RWPE1 (cell line): ENCODE measurements at regions not wholly inside any gene's neighbourhood (a gene's known extent, or its start where the extent isn't known, plus 50 kb on each side); places are given as distances from the start of the nearest gene placed in this dataset.
"Not testable (repeated sequence)": the region's sequence is repeated elsewhere in the genome, so short reads cannot be mapped to it uniquely, and the experiment has no call there.

ENCODE experiments used
- CTCF ChIA-PET: fragments of 350-600 bp; sonication (Branson Sonifier 250); formaldehyde crosslinking; extraction: SDS; loops from one replicate; lab custom pipeline; 2021; lab: Yijun Ruan, JAX
- POLR2A ChIA-PET: fragments of 400-600 bp; formaldehyde crosslinking; extraction: SDS; loops from one replicate; lab custom pipeline; 2020; ENCODE audit warnings: antibody characterized with exemption; ENCODE audit not compliant: low non-redundant PET; lab: Yijun Ruan, JAX
- DNase-seq: peaks from one replicate; pipeline ENCODE4 v3.0.0; 2012; ENCODE audit warnings: low spot score
- H3K27ac ChIP-seq: fragments of 450-650 bp; 2 replicates; pipeline ENCODE4 v1.5.1; 2017
- CTCF ChIP-seq: fragments of 450-650 bp; conservative IDR thresholded peaks from 2 replicates; pipeline ENCODE4 v1.5.1; 2017; ENCODE audit warnings: low read depth, mild to moderate bottlenecking

DNA sequence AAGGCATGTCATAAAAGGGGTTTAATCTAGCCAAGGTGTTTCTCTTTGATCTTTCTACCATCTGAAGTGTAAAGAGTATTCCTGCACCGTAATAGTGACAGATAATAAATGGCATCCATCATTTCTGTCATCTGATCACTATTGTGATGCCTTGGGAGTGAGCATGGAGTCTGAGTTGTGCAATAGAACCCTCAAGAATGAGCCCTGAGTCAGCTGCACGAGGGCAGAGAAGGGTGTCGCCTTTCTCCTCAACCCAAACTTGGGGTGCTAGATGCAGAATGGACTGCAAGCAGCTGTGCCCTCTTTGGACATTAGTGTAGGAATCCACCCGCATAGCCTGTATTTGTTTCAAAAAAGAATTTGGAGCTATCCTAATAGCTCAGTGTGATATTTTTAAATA is 115.2 kb downstream of the ZNF37A start:
- no peak for DNase-seq
- no peak overlapping the region for H3K27ac ChIP-seq
- CTCF ChIA-PET = no interaction called here
- POLR2A ChIA-PET = no interaction called here
- no peak for TF ChIP-seq CTCF

DNA sequence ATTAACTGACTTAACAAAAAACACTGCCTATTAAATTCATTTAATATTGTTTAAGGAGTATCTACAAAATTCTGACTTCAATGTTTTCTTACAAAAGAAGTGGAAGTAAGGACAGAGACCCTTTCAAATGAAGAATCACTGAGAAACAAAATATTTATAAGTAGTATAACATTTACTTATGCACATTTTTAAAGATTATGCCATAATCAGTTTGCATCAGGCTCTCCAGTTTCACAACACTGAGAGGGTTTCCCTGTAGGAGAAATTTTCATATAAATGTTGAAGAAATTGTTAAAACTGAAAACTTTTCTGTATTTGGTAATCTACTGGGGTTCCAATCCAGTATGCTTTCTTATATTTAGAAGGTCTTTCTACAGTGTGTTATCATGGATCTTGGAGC is 115.6 kb downstream of the ZNF37A start:
- H3K27ac ChIP-seq, DNase-seq, POLR2A ChIA-PET, CTCF ChIA-PET: not testable (repeated sequence)

DNA sequence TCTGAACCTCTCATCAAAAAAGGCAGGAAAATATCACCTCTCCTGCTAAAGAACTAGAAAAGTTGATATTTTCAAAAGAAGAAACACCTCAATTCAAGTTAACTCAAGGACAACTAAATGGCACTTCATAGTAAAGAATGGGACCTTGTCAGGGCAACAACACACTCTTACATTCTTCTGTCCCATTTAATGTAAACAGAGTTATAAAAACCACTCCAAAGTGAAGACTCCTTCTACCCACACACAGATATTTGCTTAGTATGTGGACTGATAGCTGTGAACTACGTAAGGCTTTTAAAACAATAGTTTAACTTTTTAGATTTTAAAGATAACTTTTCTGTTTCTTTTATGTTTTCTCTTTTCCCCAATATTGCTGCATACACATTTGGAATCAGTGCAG is 118.3 kb downstream of the ZNF37A start:
- CTCF ChIA-PET = no interaction called here
- TF ChIP-seq CTCF = no peak
- POLR2A ChIA-PET = no interaction called here
- DNase-seq = no peak
- H3K27ac ChIP-seq = no peak overlapping the region

DNA sequence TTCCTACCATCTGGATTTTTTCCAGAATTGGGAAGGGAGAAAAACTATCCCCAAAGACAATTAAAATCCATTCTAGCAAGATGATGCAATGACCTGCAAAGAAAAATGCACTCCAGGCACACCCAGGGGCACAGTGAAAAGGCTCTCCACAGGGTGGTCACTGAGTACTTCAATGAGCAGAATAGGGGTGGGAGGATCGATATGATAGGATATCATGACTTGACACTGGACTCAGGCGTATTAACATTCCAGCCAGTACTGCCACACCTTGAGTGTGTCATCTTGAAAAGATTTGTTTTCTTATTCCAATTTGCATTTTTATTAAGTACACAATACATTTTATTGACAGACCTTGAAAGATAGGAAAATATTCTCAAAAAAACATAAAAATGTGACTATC is 132.2 kb downstream of the ZNF37A start:
- CTCF ChIA-PET = no interaction called here
- POLR2A ChIA-PET = no interaction called here
- no peak overlapping the region for H3K27ac ChIP-seq
- TF ChIP-seq CTCF = no peak
- DNase-seq = no peak

DNA sequence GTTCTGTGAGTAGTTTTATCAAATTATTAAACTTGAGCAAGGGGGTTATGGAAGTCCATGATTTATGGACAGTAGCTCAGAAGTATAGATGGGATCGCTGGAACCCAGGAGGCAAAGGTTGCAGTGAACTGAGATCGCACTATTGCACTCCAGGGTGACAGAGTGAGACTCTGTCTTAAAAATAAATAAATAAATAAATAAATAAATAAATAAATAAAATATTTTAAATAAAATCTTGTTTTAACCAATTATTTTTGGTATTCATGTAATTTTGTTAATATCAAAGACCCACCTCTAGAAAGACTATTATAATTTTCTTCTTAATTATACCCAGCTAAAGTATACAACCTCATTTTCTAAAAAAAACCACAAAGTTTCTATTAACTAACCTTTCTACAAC is 134.3 kb downstream of the ZNF37A start:
- CTCF ChIA-PET = interaction anchor here (0.6 kb wide), 1 partner anchor 34 kb away, joined by 4 read pairs; no protein-coding TSS in a partner anchor
- no peak for TF ChIP-seq CTCF
- POLR2A ChIA-PET = no interaction called here
- H3K27ac ChIP-seq = no peak overlapping the region
- no peak for DNase-seq

DNA sequence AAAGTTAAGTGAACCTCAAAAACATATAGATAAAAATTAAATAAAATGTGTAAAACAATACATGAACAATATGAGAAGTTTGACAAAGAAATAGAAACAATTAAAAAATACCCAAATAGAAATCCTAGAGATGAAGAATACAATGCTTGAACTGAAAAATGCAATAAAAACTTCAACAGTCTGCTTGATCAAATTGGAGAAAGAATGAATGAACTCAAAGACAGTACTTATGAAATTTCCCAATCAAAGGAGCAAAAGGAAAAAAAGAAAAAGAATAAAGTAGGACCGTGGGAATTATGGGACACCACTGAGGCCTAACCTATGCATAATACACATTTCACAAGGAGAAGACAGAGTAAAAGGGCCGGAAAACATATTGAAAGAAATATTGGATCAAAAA is 144.3 kb downstream of the ZNF37A start:
- DNase-seq, H3K27ac ChIP-seq, POLR2A ChIA-PET, CTCF ChIA-PET: not testable (repeated sequence)

DNA sequence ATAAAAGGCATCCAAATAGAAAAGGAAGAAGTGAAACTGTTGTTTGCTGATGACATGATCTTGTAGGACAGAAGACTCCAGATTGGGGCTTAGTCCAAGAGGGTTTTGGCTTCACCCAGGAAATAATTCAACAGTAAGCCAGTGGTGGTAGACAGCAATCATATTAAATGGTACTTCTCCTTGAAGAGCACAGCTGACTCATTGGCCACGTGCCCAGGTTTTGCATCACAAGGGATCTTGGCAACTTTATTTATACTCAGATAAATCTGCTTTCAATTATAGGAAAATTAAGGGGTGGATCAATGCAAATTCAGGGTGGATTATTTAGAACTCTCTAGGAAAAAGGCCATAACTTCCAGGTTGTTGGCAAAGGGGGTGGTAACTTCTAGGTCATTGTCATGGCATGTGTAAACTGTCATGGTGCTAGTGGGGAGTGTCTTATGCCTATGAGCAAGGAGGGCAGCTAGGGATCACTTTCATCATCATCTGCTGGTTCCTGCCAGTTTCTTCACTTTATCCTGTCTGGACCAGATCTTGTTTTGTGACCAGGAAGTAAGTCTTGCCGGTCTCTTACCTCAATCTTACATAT is 148.0 kb downstream of the ZNF37A start:
- POLR2A ChIA-PET, CTCF ChIA-PET: not testable (repeated sequence)

DNA sequence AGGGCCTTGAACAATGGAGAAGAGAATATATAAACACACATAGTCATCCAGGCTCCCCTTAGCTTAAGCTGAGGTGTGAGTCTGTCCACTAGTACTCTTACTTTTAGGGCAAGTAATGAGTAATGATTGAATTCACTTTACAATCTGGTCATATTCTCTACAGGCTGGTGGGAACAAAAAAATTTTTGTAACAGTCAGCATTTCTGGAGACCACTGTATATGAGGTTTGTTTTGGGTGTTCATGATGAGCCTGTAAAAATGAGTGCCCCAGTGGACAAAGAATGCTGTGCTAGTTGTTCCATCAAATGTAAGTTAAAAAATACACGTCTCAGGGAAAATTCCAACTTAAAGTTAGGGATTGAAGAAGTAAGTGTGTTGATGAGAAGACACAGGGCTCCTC is 154.0 kb downstream of the ZNF37A start:
- H3K27ac ChIP-seq, CTCF ChIA-PET, POLR2A ChIA-PET, DNase-seq: not testable (repeated sequence)

More for the DNA sequence above, 148.0 kb downstream of the ZNF37A start:
- DNase-seq, H3K27ac ChIP-seq: not testable (repeated sequence)

DNA sequence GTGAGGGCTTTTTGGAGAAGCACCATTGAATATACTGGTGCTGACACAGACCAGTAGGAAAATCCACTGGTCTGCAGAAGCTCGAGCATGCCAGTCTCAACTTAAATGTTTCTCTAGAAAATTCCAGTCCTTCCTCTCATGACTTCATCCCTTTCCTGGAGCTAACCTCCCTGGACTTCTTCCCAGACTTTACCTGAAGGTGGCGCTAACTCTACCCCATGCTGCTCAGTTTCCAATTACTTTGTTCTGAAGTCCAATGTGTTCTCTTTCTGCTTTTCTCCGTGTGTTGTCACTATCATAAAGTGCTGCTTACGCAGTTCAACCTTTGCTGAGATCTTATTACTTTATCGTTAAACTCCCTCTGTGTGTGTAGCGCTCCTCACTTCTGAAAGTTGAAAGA is 158.4 kb downstream of the ZNF37A start:
- DNase-seq, H3K27ac ChIP-seq, POLR2A ChIA-PET, CTCF ChIA-PET: not testable (repeated sequence)

DNA sequence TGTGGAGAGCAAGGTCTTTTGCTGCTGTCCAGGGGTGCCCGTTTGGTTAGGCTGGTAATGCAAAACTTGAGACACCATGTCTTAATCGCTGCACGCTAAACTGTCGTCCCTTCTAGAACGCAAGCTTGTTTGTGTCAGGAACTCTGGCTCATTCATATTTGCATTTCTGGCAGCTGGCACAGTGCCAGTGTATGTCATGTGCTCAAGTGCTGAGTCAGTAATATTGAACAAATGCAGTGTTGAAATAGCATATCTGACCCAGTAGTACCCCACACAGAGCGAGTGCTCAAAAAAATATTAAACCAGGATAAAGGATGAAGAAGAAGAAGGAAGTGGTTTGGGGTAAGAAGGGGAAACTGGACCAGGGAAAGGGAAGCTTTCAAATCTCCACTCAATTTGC is 173.4 kb downstream of the ZNF37A start:
- DNase-seq, POLR2A ChIA-PET, CTCF ChIA-PET, H3K27ac ChIP-seq: not testable (repeated sequence)

DNA sequence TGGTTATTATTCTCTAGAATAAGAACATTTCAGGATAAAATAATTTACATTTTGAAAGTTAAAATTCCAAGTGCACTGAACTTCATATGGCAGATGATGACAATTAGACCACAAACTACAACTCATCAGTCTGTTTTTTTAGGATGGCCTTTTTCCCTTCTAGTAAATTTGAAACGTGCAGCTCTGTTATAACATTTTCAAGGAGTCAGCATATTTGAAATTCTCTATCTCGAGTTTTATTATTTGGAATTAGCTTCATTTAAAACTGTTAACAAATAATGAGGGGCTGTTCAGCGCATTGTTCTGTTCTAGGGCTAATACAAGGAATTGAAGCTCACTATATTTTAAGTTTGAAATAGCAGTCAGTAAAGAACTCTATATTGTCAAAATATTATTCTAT is 176.9 kb downstream of the ZNF37A start:
- POLR2A ChIA-PET, DNase-seq, H3K27ac ChIP-seq, CTCF ChIA-PET: not testable (repeated sequence)

- POLR2A ChIA-PET, CTCF ChIA-PET, H3K27ac ChIP-seq, DNase-seq: not testable (repeated sequence)
These were observed 180.7 kb downstream of the ZNF37A start for GRCh38 chr10:38274879-38275278.

GRCh38 chr10:38292560-38292959 is 198.4 kb downstream of the ZNF37A start:
- DNase-seq, POLR2A ChIA-PET, CTCF ChIA-PET, H3K27ac ChIP-seq: not testable (repeated sequence)

DNA sequence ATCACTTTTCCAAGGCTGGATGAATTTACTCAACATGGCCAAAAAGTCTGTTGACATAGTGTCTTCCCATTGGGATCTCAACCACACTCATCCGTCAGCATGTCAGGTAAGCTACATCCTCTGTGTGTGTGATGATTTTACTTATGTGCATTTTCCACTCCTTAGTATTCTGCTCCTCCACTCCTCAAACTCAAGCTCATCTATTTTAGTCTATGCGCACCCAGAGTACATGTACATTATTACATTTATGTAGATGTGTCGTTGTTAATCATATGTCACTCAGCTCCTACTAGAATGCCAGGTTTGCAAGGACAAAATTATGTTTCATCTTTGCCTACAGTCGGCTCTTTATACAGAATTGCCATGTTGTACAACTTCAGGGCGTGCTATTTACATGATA is 216.0 kb downstream of the ZNF37A start:
- H3K27ac ChIP-seq, POLR2A ChIA-PET, CTCF ChIA-PET, DNase-seq: not testable (repeated sequence)
